K562 (cell line): ENCODE measurements at regions not wholly inside any gene's neighbourhood (a gene's known extent, or its start where the extent isn't known, plus 50 kb on each side); places are given as distances from the start of the nearest gene placed in this dataset.

Experiments
- ATAC-seq: fragments of 200-7000 bp; cut with Tn5 transposase; 3 replicates; pipeline ENCODE4 v1.9.1; 2020; ENCODE audit warnings: moderate library complexity
- BruUV-seq: library from RNA; stranded (reverse); fragments of 400-500 nt; replicated peaks from 2 replicates; lab custom pipeline; 2021; lab: Mats Ljungman, UMichigan
- CTCF ChIA-PET: fragments of 300-600 bp; formaldehyde crosslinking; extraction: SDS; loops from one replicate; lab custom pipeline; 2021; ENCODE audit warnings: low intra/inter-chr PET ratio; lab: Yijun Ruan, JAX
- POLR2A ChIA-PET: fragments of 300-600, 350-650 bp; sonication (Branson Sonifier 250); formaldehyde crosslinking; extraction: SDS; loops from one replicate; lab custom pipeline; 2021; ENCODE audit warnings: antibody characterized with exemption, inconsistent platforms; lab: Yijun Ruan, JAX
- DNase-seq, 4 experiments: peaks; one replicate each; pipeline versions ENCODE4 v3.0.0 to v3.0.0-alpha.2; 2011 to 2018; ENCODE audit warnings: low spot score in 3 of 4, mixed read lengths in 3 of 4; ENCODE audit errors: extremely low read depth in 1 of 4
- FAIRE-seq: peaks from 2 replicates; lab custom pipeline; 2011; peaks lifted over from hg19 to GRCh38; lab: Jason Lieb, UNC
- H2AFZ ChIP-seq: 2 replicates; pipeline ENCODE4 v1.6.0; 2011; ENCODE audit warnings: low read depth, low read length, control low read depth, inconsistent platforms
- H3K27ac ChIP-seq: fragments of 200-600 bp; 3 replicates; pipeline ENCODE4 v1.8.0; 2011; ENCODE audit warnings: low read depth, mild to moderate bottlenecking, control low read depth, inconsistent platforms, low read length, moderate library complexity, mixed read lengths; ENCODE audit errors: extremely low read depth
- H3K27me3 ChIP-seq, 2 experiments: fragments of 300-600 bp in 1 of 2; 2 replicates in 1 of 2; 3 replicates in 1 of 2; pipeline versions ENCODE4 v1.6.0 to v1.8.0; 2011; ENCODE audit warnings: inconsistent platforms in 2 of 2, low read length in 2 of 2, mild to moderate bottlenecking in 1 of 2, mixed read lengths in 1 of 2, moderate library complexity in 1 of 2; ENCODE audit not compliant: control insufficient read depth in 2 of 2, insufficient read depth in 2 of 2
- H3K36me3 ChIP-seq: fragments of 300-600 bp; 3 replicates; pipeline ENCODE4 v1.8.0; 2011; ENCODE audit warnings: mild to moderate bottlenecking, low read length, inconsistent platforms; ENCODE audit not compliant: control insufficient read depth, insufficient read depth
- H3K4me1 ChIP-seq, 2 experiments: fragments of 200-600 bp in 1 of 2; replicated peaks in 1 of 2; 2 replicates in 1 of 2; 3 replicates in 1 of 2; pipeline versions ENCODE4 v1.5.1 to v1.8.0; 2011; ENCODE audit warnings: inconsistent platforms in 2 of 2, low read length in 2 of 2, mild to moderate bottlenecking in 1 of 2, mixed read lengths in 1 of 2, moderate library complexity in 1 of 2; ENCODE audit not compliant: control insufficient read depth in 2 of 2, insufficient read depth in 2 of 2
- H3K4me2 ChIP-seq: 2 replicates; pipeline ENCODE4 v1.6.1; 2011; ENCODE audit warnings: low read length, control low read depth, inconsistent platforms, mixed read lengths; ENCODE audit not compliant: insufficient read depth
- H3K4me3 ChIP-seq: fragments of 200-600 bp; sonication (generic), shearing (Covaris generic); 2 replicates; pipeline ENCODE4 v1.5.1; 2016; ENCODE audit warnings: control low read depth, inconsistent platforms
- H3K79me2 ChIP-seq: fragments of 200-600 bp; 3 replicates; pipeline ENCODE4 v1.8.0; 2011; ENCODE audit warnings: low read length, inconsistent platforms; ENCODE audit not compliant: control insufficient read depth, insufficient read depth
- H3K9ac ChIP-seq, 2 experiments: 2 replicates each; pipeline versions ENCODE4 v1.6.0 to v1.6.1; 2011; ENCODE audit warnings: low read depth in 2 of 2, low read length in 2 of 2, control low read depth in 1 of 2, inconsistent platforms in 1 of 2, mild to moderate bottlenecking in 1 of 2, mixed read lengths in 1 of 2; ENCODE audit not compliant: insufficient read depth in 1 of 2
- H3K9me1 ChIP-seq: one replicate; pipeline ENCODE4 v1.6.0; 2011; ENCODE audit warnings: inconsistent platforms, mild to moderate bottlenecking, low read length, moderate library complexity; ENCODE audit not compliant: control insufficient read depth, insufficient read depth
- H3K9me3 ChIP-seq: replicated peaks from 2 replicates; pipeline ENCODE4 v1.5.1; 2011; ENCODE audit warnings: low read depth, low read length, inconsistent platforms; ENCODE audit not compliant: control insufficient read depth, insufficient read depth
- H4K20me1 ChIP-seq: replicated peaks from 2 replicates; pipeline ENCODE4 v1.6.1; 2011; ENCODE audit warnings: low read length, inconsistent platforms, mixed read lengths; ENCODE audit not compliant: control insufficient read depth, insufficient read depth
- ESRRB ChIP-seq: fragments of 250-450 bp; sonication (Bioruptor Pico); IDR thresholded peaks from 2 replicates; pipeline ENCODE4 v1.5.0; 2020; ENCODE audit warnings: mild to moderate bottlenecking, moderate library complexity, borderline replicate concordance
- GTF2E2 ChIP-seq: fragments of 200-800 bp; sonication (Bioruptor generic); IDR thresholded peaks from 2 replicates; pipeline ENCODE4 v1.6.1; 2016; ENCODE audit warnings: missing genetic modification characterization, missing compliant biosample characterization
- RBM14 ChIP-seq: fragments of 200-400 bp; formaldehyde crosslinking; IDR thresholded peaks from 2 replicates; pipeline ENCODE4 v1.6.1; 2018; ENCODE audit warnings: low read depth, mild to moderate bottlenecking, low read length, moderate library complexity, borderline replicate concordance; ENCODE audit not compliant: insufficient read depth
- SP1 ChIP-seq: sonication (generic); formaldehyde crosslinking; IDR thresholded peaks from 2 replicates; pipeline ENCODE4 v1.8.1; 2022; ENCODE audit warnings: mild to moderate bottlenecking, missing genetic modification reagents
- USF1 ChIP-seq: sonication (generic); formaldehyde crosslinking; IDR thresholded peaks from 2 replicates; pipeline ENCODE4 v1.9.0; 2022; ENCODE audit warnings: mild to moderate bottlenecking, missing genetic modification reagents
- VEZF1 ChIP-seq: fragments of 200-800 bp; sonication (Bioruptor generic); IDR thresholded peaks from 2 replicates; pipeline ENCODE4 v1.6.1; 2017; ENCODE audit warnings: missing genetic modification characterization, missing compliant biosample characterization
- ZBTB33 ChIP-seq: sonication (generic); formaldehyde crosslinking; IDR thresholded peaks from 2 replicates; pipeline ENCODE4 v1.8.1; 2023; ENCODE audit warnings: mild to moderate bottlenecking, missing genetic modification reagents
- ZFP36 ChIP-seq: fragments of 150-350 bp; IDR thresholded peaks from 2 replicates; pipeline ENCODE4 v1.6.1; 2018; ENCODE audit warnings: low read length, low read depth; ENCODE audit not compliant: partially characterized antibody
- WGBS: fragments of 100-300 bp; shearing (Covaris generic); methylation state at CpG from one replicate; pipeline ENCODE4 v1.1.6; 2016; ENCODE audit warnings: low coverage, mixed read lengths; ENCODE audit not compliant: insufficient coverage; ENCODE audit errors: missing lambda C conversion rate; 5-methylcytosine and 5-hydroxymethylcytosine counted together
- in situ Hi-C: fragments of 300-500 bp; cut with MboI; formaldehyde crosslinking; loops from 4 replicates; pipeline ENCODE4 v1.15.0; 2018; ENCODE audit warnings: inconsistent platforms, mixed read lengths
- intact Hi-C: fragments of 100-400 bp; cut with micrococcal nuclease; formaldehyde crosslinking; loops from 2 replicates; pipeline ENCODE4 v1.14.2; 2022

- H3K36me3 ChIP-seq = no peaks in the 10 kb centered on the region
- no peaks in the 10 kb centered on the region for H4K20me1 ChIP-seq
- no peak for ATAC-seq
- H3K9me3 ChIP-seq = no peaks in the 10 kb centered on the region
- CTCF ChIA-PET = no interaction called here
- DNase-seq = no peak
- no peak overlapping the region for H3K4me2 ChIP-seq
- no peak overlapping the region for H2AFZ ChIP-seq
- POLR2A ChIA-PET = interaction anchor here (0.6 to 0.7 kb wide), 3 partner anchors 16 to 90 kb away, joined by 3 to 4 read pairs (median 3); no protein-coding TSS in a partner anchor
- no peaks in the 10 kb centered on the region for H3K9me1 ChIP-seq
- H3K4me3 ChIP-seq = no peak overlapping the region
- H3K79me2 ChIP-seq = no peaks in the 10 kb centered on the region
- H3K27ac ChIP-seq = no peak overlapping the region
- TF ChIP-seq ZFP36 = peak; percentile 78
- no peak for TF ChIP-seq ESRRB (CRISPR knock-in tag)
- in situ Hi-C loops (no loop called here), intact Hi-C loops (no loop called here)
- no TSS peak for BruUV-seq
- WGBS = 35% methylated on average over 4 of the region's 4 CpGs
- no peaks in the 10 kb centered on the region; a peak in 1 of 5 replicates for H3K4me1 ChIP-seq
- no peak overlapping the region for H3K9ac ChIP-seq
- H3K27me3 ChIP-seq = no peaks in the 10 kb centered on the region
- FAIRE-seq = no peak
Measured at GRCh38 chr14:95446470-95446869, 70.0 kb downstream of the SYNE3 start.

GRCh38 chr14:95445676-95446075, 70.8 kb downstream of the SYNE3 start:
- 25% methylated on average over 5 of the region's 6 CpGs for WGBS
- CTCF ChIA-PET = no interaction called here
- H3K4me1 ChIP-seq = no peaks in the 10 kb centered on the region; a peak in 1 of 5 replicates
- no peaks in the 10 kb centered on the region for H3K9me1 ChIP-seq
- H3K9ac ChIP-seq = no peak overlapping the region
- H2AFZ ChIP-seq = no peak overlapping the region
- POLR2A ChIA-PET = interaction anchor here (0.6 to 0.7 kb wide), 3 partner anchors 15 to 346 kb away, joined by 3 read pairs; no protein-coding TSS in a partner anchor
- H3K79me2 ChIP-seq = no peaks in the 10 kb centered on the region
- in situ Hi-C loops (no loop called here), intact Hi-C loops (no loop called here)
- FAIRE-seq (no peak), DNase-seq (no peak), ATAC-seq (no peak)
- H3K36me3 ChIP-seq = no peaks in the 10 kb centered on the region
- no TSS peak for BruUV-seq
- H3K27me3 ChIP-seq = no peaks in the 10 kb centered on the region
- no peaks in the 10 kb centered on the region for H4K20me1 ChIP-seq
- no peak overlapping the region for H3K27ac ChIP-seq
- H3K4me2 ChIP-seq = no peak overlapping the region
- no peaks in the 10 kb centered on the region for H3K9me3 ChIP-seq
- no peak overlapping the region for H3K4me3 ChIP-seq
- TF ChIP-seq SP1 (CRISPR knock-in tag) (no peak), RBM14 (no peak), USF1 (CRISPR knock-in tag) (no peak), VEZF1 (CRISPR knock-in tag) (no peak), GTF2E2 (tag) (no peak), ZBTB33 (CRISPR knock-in tag) (no peak)
